Type B pancreatic cell (in vitro differentiated cells): ENCODE measurements at regions not wholly inside any gene's neighbourhood (a gene's known extent, or its start where the extent isn't known, plus 50 kb on each side); places are given as distances from the start of the nearest gene placed in this dataset.

Experiments used
- DNase-seq: peaks from one replicate; pipeline ENCODE4 v3.0.0; 2021; ENCODE audit warnings: mixed read lengths; ENCODE audit not compliant: unreplicated experiment; ENCODE audit errors: extremely low spot score
- H3K27ac Mint-ChIP-seq: 2 replicates; pipeline ENCODE4 v1.8.0; 2021; ENCODE audit warnings: mild to moderate bottlenecking, mixed read lengths
- H3K27me3 Mint-ChIP-seq: 2 replicates; pipeline ENCODE4 v1.8.0; 2021; ENCODE audit warnings: mixed read lengths
- H3K36me3 Mint-ChIP-seq: 2 replicates; pipeline ENCODE4 v1.8.0; 2021; ENCODE audit warnings: mixed read lengths
- H3K4me1 Mint-ChIP-seq: one replicate; pipeline ENCODE4 v1.8.0; 2021; ENCODE audit warnings: mixed read lengths; ENCODE audit not compliant: unreplicated experiment
- H3K4me3 Mint-ChIP-seq: 2 replicates; pipeline ENCODE4 v1.8.0; 2021; ENCODE audit warnings: mild to moderate bottlenecking, mixed read lengths
- H3K9me3 Mint-ChIP-seq: 2 replicates; pipeline ENCODE4 v1.8.0; 2021; ENCODE audit warnings: mixed read lengths
- TF ChIP-seq, protein P1 (sequence below): fragments of 200-600 bp; sonication (generic); conservative IDR thresholded peaks from 2 replicates; pipeline ENCODE4 v1.5.0; 2021; ENCODE audit warnings: antibody characterized with exemption, mild to moderate bottlenecking

DNA sequence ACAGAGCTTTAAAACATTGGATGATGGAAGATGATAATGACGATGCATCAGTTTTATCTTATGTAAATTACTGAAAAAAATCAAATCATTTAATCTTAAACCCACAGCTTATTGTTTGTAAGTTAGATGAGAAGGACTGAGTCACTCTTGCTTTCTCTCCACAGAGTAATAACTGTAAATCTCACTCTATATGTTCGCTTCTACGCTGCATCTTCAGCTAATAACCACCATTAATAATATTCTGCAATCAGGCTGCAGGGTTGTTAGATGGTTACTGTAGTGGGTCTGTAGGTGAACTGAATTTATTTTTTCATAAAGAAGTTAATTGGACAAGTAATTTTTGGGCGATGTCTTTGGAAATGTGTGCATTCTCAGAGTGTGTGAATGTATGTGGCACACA lies 260.0 kb downstream of the FAT3 start:
- peaks cover 5% of the 10 kb centered on the region for H3K36me3 Mint-ChIP-seq
- TF ChIP-seq, protein P1, sequence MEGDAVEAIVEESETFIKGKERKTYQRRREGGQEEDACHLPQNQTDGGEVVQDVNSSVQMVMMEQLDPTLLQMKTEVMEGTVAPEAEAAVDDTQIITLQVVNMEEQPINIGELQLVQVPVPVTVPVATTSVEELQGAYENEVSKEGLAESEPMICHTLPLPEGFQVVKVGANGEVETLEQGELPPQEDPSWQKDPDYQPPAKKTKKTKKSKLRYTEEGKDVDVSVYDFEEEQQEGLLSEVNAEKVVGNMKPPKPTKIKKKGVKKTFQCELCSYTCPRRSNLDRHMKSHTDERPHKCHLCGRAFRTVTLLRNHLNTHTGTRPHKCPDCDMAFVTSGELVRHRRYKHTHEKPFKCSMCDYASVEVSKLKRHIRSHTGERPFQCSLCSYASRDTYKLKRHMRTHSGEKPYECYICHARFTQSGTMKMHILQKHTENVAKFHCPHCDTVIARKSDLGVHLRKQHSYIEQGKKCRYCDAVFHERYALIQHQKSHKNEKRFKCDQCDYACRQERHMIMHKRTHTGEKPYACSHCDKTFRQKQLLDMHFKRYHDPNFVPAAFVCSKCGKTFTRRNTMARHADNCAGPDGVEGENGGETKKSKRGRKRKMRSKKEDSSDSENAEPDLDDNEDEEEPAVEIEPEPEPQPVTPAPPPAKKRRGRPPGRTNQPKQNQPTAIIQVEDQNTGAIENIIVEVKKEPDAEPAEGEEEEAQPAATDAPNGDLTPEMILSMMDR, result no peak

GRCh38 chr11:92489826-92490399 lies 265.3 kb downstream of the FAT3 start:
- Mint-ChIP-seq H3K4me3 (no peak overlapping the region), H3K36me3 (peaks cover 3% of the 10 kb centered on the region), H3K27me3 (no peaks in the 10 kb centered on the region), H3K27ac (no peak overlapping the region), H3K9me3 (no peaks in the 10 kb centered on the region), H3K4me1 (peaks cover 20% of the 10 kb centered on the region)
- TF ChIP-seq, protein P1, result no peak
- no peak for DNase-seq

More for the DNA sequence above, 260.0 kb downstream of the FAT3 start:
- H3K27me3 Mint-ChIP-seq, result no peaks in the 10 kb centered on the region
- no peak overlapping the region for H3K4me3 Mint-ChIP-seq
- H3K27ac Mint-ChIP-seq, result no peak overlapping the region
- peaks cover 1% of the 10 kb centered on the region for H3K9me3 Mint-ChIP-seq
- H3K4me1 Mint-ChIP-seq, result peaks cover 15% of the 10 kb centered on the region
- no peak for DNase-seq

GRCh38 chr11:92492372-92492771 lies 267.8 kb downstream of the FAT3 start:
- Mint-ChIP-seq H3K9me3 (peaks cover 5% of the 10 kb centered on the region), H3K27me3 (peaks cover 2% of the 10 kb centered on the region), H3K27ac (no peak overlapping the region), H3K4me1 (peaks cover 35% of the 10 kb centered on the region), H3K4me3 (no peak overlapping the region), H3K36me3 (peaks cover 8% of the 10 kb centered on the region)
- no peak for DNase-seq
- TF ChIP-seq, protein P1, result no peak

DNA sequence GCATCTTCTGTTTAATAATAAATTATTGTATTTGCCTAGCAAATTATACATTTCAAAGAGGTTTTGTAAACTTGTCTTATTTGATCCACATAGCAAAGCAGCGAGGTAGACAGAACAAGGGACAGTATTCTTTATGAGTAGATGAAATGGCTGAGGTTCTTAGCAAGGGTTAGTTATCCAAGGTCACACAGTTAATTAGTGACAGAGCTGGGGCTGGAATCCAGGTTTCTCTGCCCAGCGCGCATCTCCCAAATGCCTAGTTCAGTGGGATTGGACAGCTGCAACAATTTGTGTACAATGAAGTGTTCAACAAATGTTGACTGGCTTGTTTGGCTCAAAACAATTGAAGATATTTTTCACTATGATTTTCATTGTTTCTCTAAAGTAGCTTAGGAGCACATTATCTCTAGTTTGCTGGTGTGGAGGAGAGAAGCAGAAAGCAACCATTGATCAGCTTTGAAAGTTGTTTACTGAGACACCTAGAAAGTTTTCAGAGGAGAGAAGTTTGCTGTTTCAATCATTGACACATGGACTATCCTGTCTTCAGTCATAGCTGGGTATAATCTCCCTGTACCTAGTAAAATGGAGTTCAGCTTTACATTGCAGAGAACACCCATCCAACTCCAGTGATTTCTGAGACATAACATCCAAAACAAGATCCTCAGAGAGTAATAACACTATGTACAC lies 270.6 kb downstream of the FAT3 start:
- TF ChIP-seq, protein P1, result no peak
- H3K9me3 Mint-ChIP-seq, result peaks cover 5% of the 10 kb centered on the region
- H3K27me3 Mint-ChIP-seq, result peaks cover 2% of the 10 kb centered on the region
- H3K27ac Mint-ChIP-seq, result no peak overlapping the region
- H3K4me1 Mint-ChIP-seq, result peaks cover 24% of the 10 kb centered on the region
- H3K4me3 Mint-ChIP-seq, result no peak overlapping the region
- H3K36me3 Mint-ChIP-seq, result peaks cover 5% of the 10 kb centered on the region
- no peak for DNase-seq

DNA sequence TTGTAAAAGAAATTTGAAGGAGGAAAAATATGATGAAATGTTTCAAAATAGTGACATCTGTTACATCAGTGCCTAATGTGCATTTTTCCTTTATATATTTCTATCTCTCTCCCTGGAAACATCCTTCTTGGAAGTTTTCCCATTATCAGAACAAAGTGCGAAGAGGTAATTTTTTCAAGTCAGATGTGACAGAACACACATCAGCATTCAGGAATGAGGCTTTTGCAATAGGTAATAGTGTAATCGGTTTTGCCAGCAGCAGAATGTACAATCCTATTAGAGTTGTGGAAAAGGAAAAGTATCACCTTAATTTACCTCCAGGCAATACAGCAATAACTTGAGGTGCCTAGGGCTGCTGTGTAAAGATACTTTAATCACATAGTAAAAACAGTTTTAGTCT lies 275.8 kb downstream of the FAT3 start:
- TF ChIP-seq, protein P1, result no peak

More for the DNA sequence above, 275.8 kb downstream of the FAT3 start:
- peaks cover 5% of the 10 kb centered on the region for H3K9me3 Mint-ChIP-seq
- DNase-seq, result no peak
- no peak overlapping the region for H3K27ac Mint-ChIP-seq
- H3K36me3 Mint-ChIP-seq, result peaks cover 2% of the 10 kb centered on the region
- no peak overlapping the region for H3K4me3 Mint-ChIP-seq
- peaks cover under 1% of the 10 kb centered on the region for H3K27me3 Mint-ChIP-seq
- peaks cover 35% of the 10 kb centered on the region for H3K4me1 Mint-ChIP-seq
